Upper lobe of left lung (tissue), 6 donors: ENCODE measurements at regions not wholly inside any gene's neighbourhood (a gene's known extent, or its start where the extent isn't known, plus 50 kb on each side); places are given as distances from the start of the nearest gene placed in this dataset.

Experiments
- ATAC-seq, 2 donors: fragments of 200-7000 bp; cut with Tn5 transposase; one replicate each; pipeline ENCODE4 v1.9.1; 2022; ENCODE audit warnings: mild to moderate bottlenecking in 2 of 2, moderate library complexity in 2 of 2; ENCODE audit not compliant: low FRiP score in 2 of 2
- DNase-seq, 2 donors: peaks; one replicate each; pipeline ENCODE4 v3.0.0-alpha.2; 2019 to 2020
- H3K27ac ChIP-seq, 4 donors: fragments of 200-600 bp; sonication (generic); one replicate each; pipeline ENCODE4 v1.5.1; 2016 to 2019
- H3K27me3 ChIP-seq, 4 donors: fragments of 200-600 bp; sonication (generic); one replicate each; pipeline ENCODE4 v1.5.1; 2017 to 2019
- H3K36me3 ChIP-seq, 4 donors: fragments of 200-600 bp; sonication (generic); one replicate each; pipeline ENCODE4 v1.5.1; 2016 to 2019
- H3K4me1 ChIP-seq, 4 donors: fragments of 200-600 bp; sonication (generic); one replicate each; pipeline ENCODE4 v1.5.1; 2018 to 2019
- H3K4me3 ChIP-seq, 4 donors: fragments of 200-600 bp; sonication (generic); one replicate each; pipeline ENCODE4 v1.5.1; 2017 to 2019; ENCODE audit warnings: mild to moderate bottlenecking in 2 of 4, moderate library complexity in 1 of 4
- H3K9me3 ChIP-seq, 4 donors: fragments of 200-600 bp; sonication (generic); one replicate each; pipeline ENCODE4 v1.5.1; 2018 to 2019
- CTCF ChIP-seq, 6 experiments: fragments of 450-650 bp in 4 of 6; fragments of 200-600 bp in 2 of 6; sonication (generic) in 2 of 6; IDR thresholded peaks; one replicate each; pipeline ENCODE4 v1.5.1; 2016 to 2019; ENCODE audit warnings: antibody characterized with exemption in 6 of 6
- EP300 ChIP-seq, 4 donors: sonication (generic); formaldehyde crosslinking; IDR thresholded peaks; one replicate each; pipeline ENCODE4 v1.5.1; 2017; ENCODE audit warnings: antibody characterized with exemption in 4 of 4, control low read depth in 2 of 4
- POLR2A ChIP-seq, 4 donors: fragments of 450-650 bp; IDR thresholded peaks; one replicate each; pipeline ENCODE4 v1.5.1; 2016 to 2017; ENCODE audit warnings: antibody characterized with exemption in 4 of 4, mild to moderate bottlenecking in 2 of 4
- POLR2AphosphoS5 ChIP-seq, 2 donors: sonication (generic); formaldehyde crosslinking; IDR thresholded peaks; one replicate each; pipeline ENCODE4 v1.5.1; 2017; ENCODE audit warnings: antibody characterized with exemption in 2 of 2
- WGBS, 2 donors: methylation state at CpG; one replicate each; pipeline ENCODE4 v1.1.5; 2017 to 2018; 5-methylcytosine and 5-hydroxymethylcytosine counted together
- donor health status: DM: no; HTN: no; CAD: no; lungs with moderate emphysema.
- donor health status: DM: no; HTN: yes; CAD: no; lungs with severe emphysema.

GRCh38 chr3:23662079-23662617 is 143.6 kb upstream of the UBE2E1 start:
- H3K36me3 ChIP-seq: no peaks in the 10 kb centered on the region
- H3K27me3 ChIP-seq: no peaks in the 10 kb centered on the region
- no peak overlapping the region for H3K4me3 ChIP-seq
- WGBS, 2 donors: 71 to 75% methylated on average over 9 of the region's 9 CpGs
- no peaks in the 10 kb centered on the region for H3K9me3 ChIP-seq
- ATAC-seq (no peak), DNase-seq (no peak)
- H3K4me1 ChIP-seq: no peaks in the 10 kb centered on the region
- H3K27ac ChIP-seq: no peak overlapping the region
- TF ChIP-seq POLR2AphosphoS5 (IDR thresholded peaks at IDR 0.05) (no peak), CTCF (IDR thresholded peaks at IDR 0.05) (no peak), EP300 (IDR thresholded peaks at IDR 0.05) (no peak), POLR2A (IDR thresholded peaks at IDR 0.05) (no peak)

- no peak overlapping the region for H3K27ac ChIP-seq
- no peak for DNase-seq
- H3K4me3 ChIP-seq: no peak overlapping the region
- no peak for ATAC-seq
- no peaks in the 10 kb centered on the region for H3K9me3 ChIP-seq
- no peaks in the 10 kb centered on the region for H3K27me3 ChIP-seq
- TF ChIP-seq POLR2AphosphoS5 (IDR thresholded peaks at IDR 0.05) (no peak), EP300 (IDR thresholded peaks at IDR 0.05) (no peak), POLR2A (IDR thresholded peaks at IDR 0.05) (no peak), CTCF (IDR thresholded peaks at IDR 0.05) (no peak)
- H3K36me3 ChIP-seq: no peaks in the 10 kb centered on the region
- WGBS, 2 donors: 71 to 87% methylated on average over 3 of the region's 3 CpGs
- H3K4me1 ChIP-seq: no peaks in the 10 kb centered on the region
Measured at GRCh38 chr3:23663246-23663645, 142.5 kb upstream of the UBE2E1 start.

GRCh38 chr3:23663661-23664186 is 142.0 kb upstream of the UBE2E1 start:
- no peak for DNase-seq
- Histone ChIP-seq H3K9me3 (no peaks in the 10 kb centered on the region), H3K27ac (no peak overlapping the region), H3K27me3 (no peaks in the 10 kb centered on the region), H3K36me3 (no peaks in the 10 kb centered on the region), H3K4me1 (no peaks in the 10 kb centered on the region), H3K4me3 (no peak overlapping the region)
- 77 to 84% methylated on average over 5 of the region's 5 CpGs for WGBS, 2 donors
- ATAC-seq: no peak
- TF ChIP-seq CTCF (IDR thresholded peaks at IDR 0.05) (no peak), EP300 (IDR thresholded peaks at IDR 0.05) (no peak)

- WGBS, 2 donors: 92 to 94% methylated on average over 1 of the region's 1 CpG
- Histone ChIP-seq H3K4me3 (no peak overlapping the region), H3K36me3 (no peaks in the 10 kb centered on the region), H3K4me1 (no peaks in the 10 kb centered on the region), H3K27ac (no peak overlapping the region), H3K9me3 (no peaks in the 10 kb centered on the region), H3K27me3 (no peaks in the 10 kb centered on the region)
- TF ChIP-seq EP300 (IDR thresholded peaks at IDR 0.05) (no peak), POLR2AphosphoS5 (IDR thresholded peaks at IDR 0.05) (no peak), CTCF (IDR thresholded peaks at IDR 0.05) (no peak), POLR2A (IDR thresholded peaks at IDR 0.05) (no peak)
- no peak for DNase-seq
- no peak for ATAC-seq
Measured at GRCh38 chr3:23664459-23664858, 141.3 kb upstream of the UBE2E1 start.

- no peaks in the 10 kb centered on the region for H3K9me3 ChIP-seq
- H3K27me3 ChIP-seq: no peaks in the 10 kb centered on the region
- DNase-seq: no peak
- H3K36me3 ChIP-seq: no peaks in the 10 kb centered on the region
- WGBS, 2 donors: 100% methylated on average over 1 of the region's 1 CpG
- no peak for TF ChIP-seq EP300 (IDR thresholded peaks at IDR 0.05)
- no peak for TF ChIP-seq POLR2A (IDR thresholded peaks at IDR 0.05)
- TF ChIP-seq POLR2AphosphoS5 (IDR thresholded peaks at IDR 0.05): no peak
- no peak for TF ChIP-seq CTCF (IDR thresholded peaks at IDR 0.05)
- H3K27ac ChIP-seq: no peak overlapping the region
- H3K4me3 ChIP-seq: no peak overlapping the region
- ATAC-seq: no peak
- H3K4me1 ChIP-seq: no peaks in the 10 kb centered on the region
Measured at GRCh38 chr3:23665741-23666140, 140.0 kb upstream of the UBE2E1 start.
